ENCODE measurements at regions not wholly inside any gene's neighbourhood (a gene's known extent, or its start where the extent isn't known, plus 50 kb on each side); places are given as distances from the start of the nearest gene placed in this dataset.

- TF ChIP-seq CTCF (IDR thresholded peaks at IDR 0.05), result no peak
Observed at GRCh38 chr20:52838510-52839241, 133.5 kb upstream of the TSHZ2 start.

GRCh38 chr20:52837378-52837777, 134.8 kb upstream of the TSHZ2 start:
- Histone ChIP-seq H3K4me1 (ENCODE audit: control insufficient read depth in 1 of 2, insufficient read depth in 1 of 2, low read depth in 1 of 2, low read length in 1 of 2) (no peaks in the 10 kb centered on the region), H3K9me3 (no peaks in the 10 kb centered on the region), H3K4me3 (ENCODE audit: low read depth in 1 of 2, low read length in 1 of 2) (no peak overlapping the region), H3K27me3 (no peaks in the 10 kb centered on the region), H3K27ac (no peak overlapping the region), H3K36me3 (no peaks in the 10 kb centered on the region)
- no peak for TF ChIP-seq CTCF (IDR thresholded peaks at IDR 0.05)

More at GRCh38 chr20:52838510-52839241, 133.5 kb upstream of the TSHZ2 start:
- H3K27me3 ChIP-seq, result no peaks in the 10 kb centered on the region
- H3K36me3 ChIP-seq, result no peaks in the 10 kb centered on the region
- H3K4me3 ChIP-seq (ENCODE audit: low read depth in 1 of 2, low read length in 1 of 2), result no peak overlapping the region
- no peaks in the 10 kb centered on the region for H3K9me3 ChIP-seq
- no peak overlapping the region for H3K27ac ChIP-seq
- no peaks in the 10 kb centered on the region for H3K4me1 ChIP-seq (ENCODE audit: control insufficient read depth in 1 of 2, insufficient read depth in 1 of 2, low read depth in 1 of 2, low read length in 1 of 2)

GRCh38 chr20:52833901-52834300, 138.3 kb upstream of the TSHZ2 start:
- no peaks in the 10 kb centered on the region for H3K27me3 ChIP-seq
- H3K4me3 ChIP-seq (ENCODE audit: low read depth in 1 of 2, low read length in 1 of 2), result no peak overlapping the region
- TF ChIP-seq CTCF (IDR thresholded peaks at IDR 0.05), result no peak
- H3K36me3 ChIP-seq, result no peaks in the 10 kb centered on the region
- H3K9me3 ChIP-seq, result no peaks in the 10 kb centered on the region
- no peaks in the 10 kb centered on the region for H3K4me1 ChIP-seq (ENCODE audit: control insufficient read depth in 1 of 2, insufficient read depth in 1 of 2, low read depth in 1 of 2, low read length in 1 of 2)
- no peak overlapping the region for H3K27ac ChIP-seq

- H3K27ac ChIP-seq, result no peak overlapping the region
- no peaks in the 10 kb centered on the region for H3K36me3 ChIP-seq
- no peak for TF ChIP-seq CTCF (IDR thresholded peaks at IDR 0.05)
Observed at GRCh38 chr20:52832151-52832774, 139.9 kb upstream of the TSHZ2 start.

GRCh38 chr20:52830598-52830997, 141.6 kb upstream of the TSHZ2 start:
- H3K36me3 ChIP-seq, result no peaks in the 10 kb centered on the region
- H3K4me1 ChIP-seq (ENCODE audit: control insufficient read depth in 1 of 2, insufficient read depth in 1 of 2, low read depth in 1 of 2, low read length in 1 of 2), result no peaks in the 10 kb centered on the region
- TF ChIP-seq CTCF (IDR thresholded peaks at IDR 0.05), result no peak
- no peaks in the 10 kb centered on the region for H3K9me3 ChIP-seq
- no peak overlapping the region for H3K4me3 ChIP-seq (ENCODE audit: low read depth in 1 of 2, low read length in 1 of 2)
- no peaks in the 10 kb centered on the region for H3K27me3 ChIP-seq
- H3K27ac ChIP-seq, result no peak overlapping the region

More at GRCh38 chr20:52832151-52832774, 139.9 kb upstream of the TSHZ2 start:
- Histone ChIP-seq H3K4me1 (ENCODE audit: control insufficient read depth in 1 of 2, insufficient read depth in 1 of 2, low read depth in 1 of 2, low read length in 1 of 2) (no peaks in the 10 kb centered on the region), H3K9me3 (no peaks in the 10 kb centered on the region), H3K4me3 (ENCODE audit: low read depth in 1 of 2, low read length in 1 of 2) (no peak overlapping the region), H3K27me3 (no peaks in the 10 kb centered on the region)
